GM20000 (cell line): ENCODE measurements at regions not wholly inside any gene's neighbourhood (a gene's known extent, or its start where the extent isn't known, plus 50 kb on each side); places are given as distances from the start of the nearest gene placed in this dataset.

Source experiments
- DNase-seq: peaks from one replicate; pipeline ENCODE4 v3.0.0; 2012; ENCODE audit warnings: low spot score
- CTCF ChIP-seq: IDR thresholded peaks from 2 replicates; pipeline ENCODE4 v1.5.1; 2012; ENCODE audit warnings: mild to moderate bottlenecking, control low read depth; ENCODE audit errors: extremely low read depth, missing control alignments

GRCh38 chr10:24009736-24010135 is 199.2 kb upstream of the KIAA1217 start:
- no peak for TF ChIP-seq CTCF
- DNase-seq: no peak

- TF ChIP-seq CTCF: no peak
- DNase-seq: no peak
Measured at GRCh38 chr10:24010436-24010970, 198.4 kb upstream of the KIAA1217 start.

GRCh38 chr10:24012249-24012803 is 196.6 kb upstream of the KIAA1217 start:
- no peak for TF ChIP-seq CTCF
- DNase-seq: no peak

- no peak for DNase-seq
- TF ChIP-seq CTCF: no peak
Measured at GRCh38 chr10:24027107-24027506, 181.8 kb upstream of the KIAA1217 start.

GRCh38 chr10:24034571-24034970 is 174.4 kb upstream of the KIAA1217 start:
- TF ChIP-seq CTCF: no peak
- DNase-seq: no peak

- no peak for TF ChIP-seq CTCF
- DNase-seq: no peak
Measured at GRCh38 chr10:24035761-24036160, 173.2 kb upstream of the KIAA1217 start.

- DNase-seq: no peak
- no peak for TF ChIP-seq CTCF
Measured at GRCh38 chr10:24039315-24039714, 169.6 kb upstream of the KIAA1217 start.
